ENCODE measurements at regions not wholly inside any gene's neighbourhood (a gene's known extent, or its start where the extent isn't known, plus 50 kb on each side); places are given as distances from the start of the nearest gene placed in this dataset.

DNA sequence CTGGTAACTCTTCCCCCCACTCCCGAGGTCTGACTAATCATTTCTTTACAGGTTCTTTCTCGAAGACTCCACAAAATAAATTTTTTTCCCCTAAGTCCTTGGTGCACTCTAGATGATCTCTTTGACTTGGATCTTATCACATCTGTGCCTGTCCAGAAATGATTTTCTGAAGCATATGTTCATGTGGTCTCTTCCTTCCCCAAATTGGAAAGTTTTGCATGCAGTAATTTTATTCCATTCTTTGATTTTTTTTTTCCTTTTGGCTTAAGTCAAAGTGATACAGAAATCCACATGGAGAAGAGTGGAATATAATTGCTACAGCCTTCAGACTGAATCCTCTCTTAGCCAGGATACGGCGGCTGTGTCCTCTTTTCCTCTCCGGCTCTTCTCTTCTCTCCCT lies 213.3 kb downstream of the BMP4 start:
- TF ChIP-seq, protein P1, sequence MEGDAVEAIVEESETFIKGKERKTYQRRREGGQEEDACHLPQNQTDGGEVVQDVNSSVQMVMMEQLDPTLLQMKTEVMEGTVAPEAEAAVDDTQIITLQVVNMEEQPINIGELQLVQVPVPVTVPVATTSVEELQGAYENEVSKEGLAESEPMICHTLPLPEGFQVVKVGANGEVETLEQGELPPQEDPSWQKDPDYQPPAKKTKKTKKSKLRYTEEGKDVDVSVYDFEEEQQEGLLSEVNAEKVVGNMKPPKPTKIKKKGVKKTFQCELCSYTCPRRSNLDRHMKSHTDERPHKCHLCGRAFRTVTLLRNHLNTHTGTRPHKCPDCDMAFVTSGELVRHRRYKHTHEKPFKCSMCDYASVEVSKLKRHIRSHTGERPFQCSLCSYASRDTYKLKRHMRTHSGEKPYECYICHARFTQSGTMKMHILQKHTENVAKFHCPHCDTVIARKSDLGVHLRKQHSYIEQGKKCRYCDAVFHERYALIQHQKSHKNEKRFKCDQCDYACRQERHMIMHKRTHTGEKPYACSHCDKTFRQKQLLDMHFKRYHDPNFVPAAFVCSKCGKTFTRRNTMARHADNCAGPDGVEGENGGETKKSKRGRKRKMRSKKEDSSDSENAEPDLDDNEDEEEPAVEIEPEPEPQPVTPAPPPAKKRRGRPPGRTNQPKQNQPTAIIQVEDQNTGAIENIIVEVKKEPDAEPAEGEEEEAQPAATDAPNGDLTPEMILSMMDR (conservative IDR thresholded peaks at IDR 0.05; ENCODE audit: low read depth, low read length): no peak
- TF ChIP-seq EZH2 (IDR thresholded peaks at IDR 0.05; ENCODE audit: low read length, unreplicated experiment) (no peak), EZH2phosphoT487 (IDR thresholded peaks at IDR 0.05; ENCODE audit: borderline replicate concordance, low read length) (no peak)
- Histone ChIP-seq H3K9me2 (replicated peaks; ENCODE audit: low read length) (no peaks in the 10 kb centered on the region), H3K9ac (ENCODE audit: low read length) (no peak overlapping the region), H3F3A (ENCODE audit: low read length, unreplicated experiment) (no peaks in the 10 kb centered on the region), H3K79me2 (ENCODE audit: low read length) (no peaks in the 10 kb centered on the region), H3K4me2 (ENCODE audit: low read length) (no peak overlapping the region), H4K20me1 (ENCODE audit: low read length) (no peaks in the 10 kb centered on the region), H3K4me3 (ENCODE audit: low read length) (no peak overlapping the region), H2AFZ (ENCODE audit: low read length) (0 out of 2 replicates have a peak overlapping the region, but pooled peaks have one; percentile 15), H3K4me1 (ENCODE audit: insufficient read depth, low read length) (no peaks in the 10 kb centered on the region), H3K27ac (ENCODE audit: low read length) (no peak overlapping the region), H3K36me3 (ENCODE audit: low read depth, low read length) (no peaks in the 10 kb centered on the region), H3K9me3 (ENCODE audit: low read length) (no peaks in the 10 kb centered on the region), H3K27me3 (ENCODE audit: low read length) (no peaks in the 10 kb centered on the region)
- ATAC-seq: no peak
- ChIA-PET POLR2A (ENCODE audit: unreplicated experiment) (no interaction called here), CTCF (no interaction called here)
- no peak for DNase-seq
- intact Hi-C loops (cut with micrococcal nuclease): no loop called here
- no TSS peak for BruUV-seq (replicated peaks)

DNA sequence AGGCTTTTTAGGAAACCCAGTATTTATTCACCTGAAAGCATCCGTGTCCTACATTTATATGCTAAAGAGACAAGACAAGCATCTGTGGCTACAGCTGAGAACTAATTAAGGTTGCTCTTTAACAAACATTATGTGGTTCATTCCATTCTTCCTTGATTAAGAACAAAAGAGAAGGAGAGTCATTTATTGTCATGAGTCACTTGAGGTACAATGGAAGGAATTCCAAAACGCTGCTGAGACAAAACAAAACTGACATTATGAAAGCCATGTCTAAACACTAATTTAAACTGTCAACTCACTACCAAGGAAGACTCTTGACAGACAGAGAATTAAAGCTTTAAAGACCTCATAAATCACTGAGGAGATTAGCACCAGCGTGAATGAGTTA lies 214.4 kb downstream of the BMP4 start:
- Histone ChIP-seq H4K20me1 (ENCODE audit: low read length) (no peaks in the 10 kb centered on the region), H3F3A (ENCODE audit: low read length, unreplicated experiment) (no peaks in the 10 kb centered on the region), H3K9me3 (ENCODE audit: low read length) (no peaks in the 10 kb centered on the region), H3K27ac (ENCODE audit: low read length) (no peak overlapping the region), H2AFZ (ENCODE audit: low read length) (no peak overlapping the region), H3K36me3 (ENCODE audit: low read depth, low read length) (no peaks in the 10 kb centered on the region), H3K79me2 (ENCODE audit: low read length) (no peaks in the 10 kb centered on the region), H3K4me3 (ENCODE audit: low read length) (no peak overlapping the region), H3K27me3 (ENCODE audit: low read length) (no peaks in the 10 kb centered on the region), H3K4me1 (ENCODE audit: insufficient read depth, low read length) (no peaks in the 10 kb centered on the region), H3K4me2 (ENCODE audit: low read length) (no peak overlapping the region), H3K9ac (ENCODE audit: low read length) (no peak overlapping the region), H3K9me2 (replicated peaks; ENCODE audit: low read length) (no peaks in the 10 kb centered on the region)
- no peak for DNase-seq
- ChIA-PET CTCF (no interaction called here), POLR2A (ENCODE audit: unreplicated experiment) (no interaction called here)
- ATAC-seq: no peak
- BruUV-seq (replicated peaks): no TSS peak
- intact Hi-C loops (cut with micrococcal nuclease): no loop called here
- no peak for TF ChIP-seq EZH2 (IDR thresholded peaks at IDR 0.05; ENCODE audit: low read length, unreplicated experiment)
- no peak for TF ChIP-seq EZH2phosphoT487 (IDR thresholded peaks at IDR 0.05; ENCODE audit: borderline replicate concordance, low read length)

DNA sequence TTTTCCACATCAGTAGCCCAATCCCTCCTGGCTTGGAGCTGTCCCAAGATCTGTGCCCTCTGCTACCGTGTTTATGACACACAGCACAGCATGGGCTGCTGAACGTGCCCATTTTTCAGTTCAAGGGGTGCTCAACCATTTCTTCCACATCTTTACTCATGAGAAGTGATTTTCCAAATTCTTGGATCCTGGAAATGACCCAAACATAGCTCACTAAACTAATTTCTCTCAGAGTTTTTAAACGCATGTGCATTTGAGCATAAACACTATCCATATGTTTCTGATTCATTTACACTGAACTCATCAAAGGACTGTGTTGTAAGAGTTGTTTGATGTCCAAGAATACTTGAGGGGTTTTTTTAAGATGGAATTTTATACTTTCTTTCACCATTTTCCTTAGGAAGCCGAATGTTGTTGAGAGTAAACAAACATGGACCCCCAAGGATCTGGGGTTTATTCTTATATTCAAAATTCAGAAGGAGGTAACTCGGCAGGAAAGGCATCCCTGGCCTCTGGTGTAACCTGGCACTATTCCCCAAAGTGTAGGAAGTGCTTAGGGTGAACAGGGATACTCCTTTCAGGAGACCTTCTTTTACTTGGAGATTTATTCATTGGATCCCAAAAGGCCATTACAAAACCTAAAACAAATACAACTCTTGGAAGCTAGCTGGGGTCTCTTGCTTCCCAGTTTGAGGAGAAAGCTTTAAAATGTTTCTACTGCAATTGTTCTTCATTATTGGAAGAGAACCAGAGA lies 215.0 kb downstream of the BMP4 start:
- Histone ChIP-seq H3K9ac (ENCODE audit: low read length) (no peak overlapping the region), H3K4me1 (ENCODE audit: insufficient read depth, low read length) (no peaks in the 10 kb centered on the region), H3K9me2 (replicated peaks; ENCODE audit: low read length) (no peaks in the 10 kb centered on the region), H3F3A (ENCODE audit: low read length, unreplicated experiment) (no peaks in the 10 kb centered on the region), H3K36me3 (ENCODE audit: low read depth, low read length) (no peaks in the 10 kb centered on the region), H3K79me2 (ENCODE audit: low read length) (no peaks in the 10 kb centered on the region), H2AFZ (ENCODE audit: low read length) (no peak overlapping the region), H3K4me3 (ENCODE audit: low read length) (no peak overlapping the region), H4K20me1 (ENCODE audit: low read length) (no peaks in the 10 kb centered on the region), H3K4me2 (ENCODE audit: low read length) (no peak overlapping the region), H3K27ac (ENCODE audit: low read length) (no peak overlapping the region), H3K27me3 (ENCODE audit: low read length) (no peaks in the 10 kb centered on the region), H3K9me3 (ENCODE audit: low read length) (no peaks in the 10 kb centered on the region)
- ATAC-seq (no peak), DNase-seq (no peak)
- CTCF ChIA-PET: no interaction called here
- BruUV-seq (replicated peaks): no TSS peak
- intact Hi-C loops (cut with micrococcal nuclease): no loop called here
- POLR2A ChIA-PET (ENCODE audit: unreplicated experiment): no interaction called here
- TF ChIP-seq, protein P1 (conservative IDR thresholded peaks at IDR 0.05; ENCODE audit: low read depth, low read length): no peak
- TF ChIP-seq EZH2 (IDR thresholded peaks at IDR 0.05; ENCODE audit: low read length, unreplicated experiment) (no peak), EZH2phosphoT487 (IDR thresholded peaks at IDR 0.05; ENCODE audit: borderline replicate concordance, low read length) (no peak)

Data from PC-3 (cell line).